Large intestine (tissue), 3 donors: ENCODE measurements at regions not wholly inside any gene's neighbourhood (a gene's known extent, or its start where the extent isn't known, plus 50 kb on each side); places are given as distances from the start of the nearest gene placed in this dataset.

Source experiments
- DNase-seq, 2 donors: peaks; one replicate each; pipeline versions ENCODE4 v3.0.0 to v3.0.0-alpha.2; 2013
- H3K27ac ChIP-seq: one replicate; pipeline ENCODE4 v1.5.1; 2013; ENCODE audit warnings: low read length
- H3K27me3 ChIP-seq: 2 replicates; pipeline ENCODE4 v1.6.1; 2013; ENCODE audit warnings: low read length; ENCODE audit not compliant: control insufficient read depth, insufficient read depth
- H3K36me3 ChIP-seq: 2 replicates; pipeline ENCODE4 v1.6.1; 2013; ENCODE audit warnings: low read length; ENCODE audit not compliant: control insufficient read depth, insufficient read depth
- H3K4me1 ChIP-seq: one replicate; pipeline ENCODE4 v1.6.1; 2013; ENCODE audit warnings: low read length; ENCODE audit not compliant: control insufficient read depth, insufficient read depth
- H3K4me3 ChIP-seq: one replicate; pipeline ENCODE4 v1.5.1; 2013; ENCODE audit warnings: low read length
- H3K9me3 ChIP-seq: one replicate; pipeline ENCODE4 v1.6.1; 2013; ENCODE audit warnings: mild to moderate bottlenecking, low read depth, low read length, moderate library complexity; ENCODE audit not compliant: control insufficient read depth
- WGBS: methylation state at CpG from one replicate; pipeline ENCODE4 v1.1.5; 2013; ENCODE audit warnings: low lambda C conversion rate; ENCODE audit not compliant: insufficient coverage; 5-methylcytosine and 5-hydroxymethylcytosine counted together

DNA sequence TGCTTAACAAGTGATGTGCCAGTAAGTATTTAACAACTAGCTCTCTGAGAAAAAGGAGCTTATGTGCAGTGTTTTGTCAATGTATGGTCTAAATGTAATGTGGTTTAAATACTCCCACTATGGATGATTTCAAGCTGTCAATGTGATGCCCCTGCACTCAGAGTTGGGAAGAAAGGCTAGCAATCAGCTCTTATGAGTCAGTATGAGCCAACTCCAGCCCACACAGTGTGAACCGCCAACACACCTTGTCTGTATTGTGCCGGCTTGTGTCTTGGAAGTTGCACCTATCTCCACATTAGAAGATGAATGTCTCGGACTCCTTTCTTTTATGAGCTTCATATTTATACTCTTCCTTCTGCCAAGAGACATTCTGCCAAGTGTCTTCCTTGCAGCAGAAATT is 703.8 kb upstream of the RAB6C start:
- no peaks in the 10 kb centered on the region for H3K4me1 ChIP-seq
- WGBS, result no CpG with 5 or more reads among the region's 3 CpGs
- no peak overlapping the region for H3K27ac ChIP-seq
- no peaks in the 10 kb centered on the region for H3K27me3 ChIP-seq
- no peak for DNase-seq
- no peak overlapping the region for H3K4me3 ChIP-seq
- no peaks in the 10 kb centered on the region for H3K36me3 ChIP-seq
- no peaks in the 10 kb centered on the region for H3K9me3 ChIP-seq

GRCh38 chr2:129276978-129277584 is 702.4 kb upstream of the RAB6C start:
- DNase-seq, result no peak
- Histone ChIP-seq H3K36me3 (no peaks in the 10 kb centered on the region), H3K27ac (no peak overlapping the region), H3K4me3 (no peak overlapping the region), H3K27me3 (no peaks in the 10 kb centered on the region), H3K9me3 (no peaks in the 10 kb centered on the region), H3K4me1 (no peaks in the 10 kb centered on the region)
- WGBS, result no CpG with 5 or more reads among the region's 5 CpGs

- DNase-seq, result no peak
- Histone ChIP-seq H3K4me1 (no peaks in the 10 kb centered on the region), H3K36me3 (no peaks in the 10 kb centered on the region), H3K9me3 (no peaks in the 10 kb centered on the region), H3K27ac (no peak overlapping the region), H3K27me3 (no peaks in the 10 kb centered on the region), H3K4me3 (no peak overlapping the region)
- no CpG with 5 or more reads among the region's 2 CpGs for WGBS
Observed at GRCh38 chr2:129277585-129277981, 701.9 kb upstream of the RAB6C start.

DNA sequence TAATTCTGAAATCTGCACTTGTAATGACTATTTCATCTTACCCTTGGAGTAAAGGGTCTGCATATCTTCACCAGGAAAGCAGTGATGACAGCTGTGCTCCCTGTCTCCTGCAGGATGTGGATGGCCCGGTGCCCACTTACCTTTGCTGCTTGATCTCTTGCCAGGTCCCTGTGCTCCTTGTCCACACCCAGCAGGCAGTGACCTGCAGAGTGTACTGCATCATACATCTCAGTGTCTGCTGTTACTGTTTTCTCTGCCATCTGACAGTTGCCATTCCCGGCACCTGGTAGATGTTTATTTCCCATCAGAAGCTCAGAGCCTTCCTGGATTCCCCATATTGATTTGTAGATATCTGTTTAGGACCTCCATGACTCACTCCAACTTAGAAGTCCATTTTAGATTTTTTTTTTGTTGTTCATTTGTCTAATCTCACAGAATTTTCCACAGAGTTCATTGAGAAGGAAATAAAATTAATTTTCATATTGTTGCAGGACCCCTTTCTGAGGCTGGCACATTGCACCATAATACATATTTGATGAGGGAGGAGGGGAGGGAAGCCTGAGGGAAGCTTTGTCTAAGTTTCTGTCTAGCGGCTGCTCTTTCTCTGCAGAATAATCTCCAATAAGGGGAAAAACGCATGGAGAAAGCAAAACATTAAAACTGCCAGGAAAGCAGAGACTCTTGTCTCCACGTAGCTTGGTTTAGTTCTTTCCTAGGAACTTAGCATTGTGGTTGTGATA is 697.5 kb upstream of the RAB6C start:
- DNase-seq, result no peak
- Histone ChIP-seq H3K27ac (no peak overlapping the region), H3K27me3 (no peaks in the 10 kb centered on the region), H3K4me1 (no peaks in the 10 kb centered on the region), H3K4me3 (no peak overlapping the region), H3K9me3 (no peaks in the 10 kb centered on the region), H3K36me3 (no peaks in the 10 kb centered on the region)
- WGBS, result 80% methylated on average over 1 of the region's 5 CpGs

DNA sequence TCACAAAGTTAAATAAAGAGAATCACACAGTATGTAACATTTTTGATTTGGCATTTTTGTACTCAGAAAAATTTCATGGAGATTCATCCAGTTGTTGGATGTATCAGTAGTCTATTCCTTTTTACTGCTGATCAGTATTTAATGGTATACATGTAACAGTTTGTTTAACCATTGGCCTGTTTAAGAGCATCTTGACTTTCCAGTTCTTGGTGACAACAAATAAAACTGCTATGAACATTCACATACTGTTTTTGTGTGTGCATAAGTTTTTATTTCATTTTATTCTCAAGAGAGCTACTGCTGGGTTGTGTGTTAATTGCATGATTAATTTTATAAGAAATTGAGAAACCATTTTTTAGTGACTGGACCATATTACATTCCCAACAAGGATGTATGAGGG is 694.5 kb upstream of the RAB6C start:
- Histone ChIP-seq H3K4me1 (no peaks in the 10 kb centered on the region), H3K4me3 (no peak overlapping the region), H3K9me3 (no peaks in the 10 kb centered on the region), H3K27me3 (no peaks in the 10 kb centered on the region), H3K27ac (no peak overlapping the region), H3K36me3 (no peaks in the 10 kb centered on the region)
- no peak for DNase-seq

DNA sequence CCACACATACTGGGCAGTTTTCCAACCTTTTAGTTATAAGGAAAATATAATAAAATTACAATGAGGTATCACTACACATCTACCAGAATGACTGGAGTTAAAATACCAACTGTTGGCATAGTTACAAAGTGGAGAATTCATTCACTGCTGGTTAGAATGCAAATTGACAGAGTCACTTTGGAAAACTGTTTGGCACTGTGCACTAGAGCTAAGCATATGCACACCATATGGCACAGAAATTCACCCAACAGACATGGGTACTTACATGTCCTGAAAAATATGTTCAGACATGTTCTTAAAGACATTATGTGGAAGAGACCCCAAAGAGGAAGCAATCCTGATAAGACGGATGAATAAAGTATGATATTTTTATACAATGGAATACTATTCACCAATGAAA is 686.1 kb upstream of the RAB6C start:
- DNase-seq, result no peak
- no peak overlapping the region for H3K4me3 ChIP-seq
- no peaks in the 10 kb centered on the region for H3K36me3 ChIP-seq
- 0% methylated on average over 1 of the region's 1 CpG for WGBS
- H3K4me1 ChIP-seq, result no peaks in the 10 kb centered on the region
- H3K9me3 ChIP-seq, result no peaks in the 10 kb centered on the region
- H3K27ac ChIP-seq, result no peak overlapping the region
- no peaks in the 10 kb centered on the region for H3K27me3 ChIP-seq

GRCh38 chr2:129296396-129296795 is 683.1 kb upstream of the RAB6C start:
- H3K9me3 ChIP-seq, result no peaks in the 10 kb centered on the region
- H3K4me1 ChIP-seq, result no peaks in the 10 kb centered on the region
- no peak for DNase-seq
- no peaks in the 10 kb centered on the region for H3K27me3 ChIP-seq
- H3K36me3 ChIP-seq, result no peaks in the 10 kb centered on the region
- no CpG with 5 or more reads among the region's 4 CpGs for WGBS
- H3K4me3 ChIP-seq, result no peak overlapping the region
- H3K27ac ChIP-seq, result no peak overlapping the region

DNA sequence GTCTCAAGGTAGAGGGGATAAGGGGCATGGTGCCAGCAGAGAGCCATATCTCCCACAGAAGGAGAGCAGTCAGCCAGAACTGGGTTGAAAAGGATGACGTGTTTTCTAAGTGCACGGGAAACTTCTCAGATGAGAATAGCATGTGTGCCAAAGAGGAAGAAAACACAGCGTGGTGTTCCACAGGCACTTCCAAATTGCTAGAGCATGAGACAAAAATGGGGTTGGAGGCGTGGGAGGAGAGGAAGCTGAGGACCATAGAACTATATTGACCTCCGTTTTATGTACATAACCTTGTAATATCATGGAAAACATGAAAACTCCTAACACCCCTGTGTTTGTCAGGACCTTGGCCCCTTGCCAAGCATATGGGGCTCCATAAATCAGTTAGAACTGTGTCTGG is 682.7 kb upstream of the RAB6C start:
- DNase-seq, result peak in 1 of 2 donors; percentile 6
- H3K4me1 ChIP-seq, result no peaks in the 10 kb centered on the region
- H3K27me3 ChIP-seq, result no peaks in the 10 kb centered on the region
- H3K27ac ChIP-seq, result no peak overlapping the region
- H3K9me3 ChIP-seq, result no peaks in the 10 kb centered on the region
- no peaks in the 10 kb centered on the region for H3K36me3 ChIP-seq
- WGBS, result 71% methylated on average over 1 of the region's 5 CpGs
- no peak overlapping the region for H3K4me3 ChIP-seq

GRCh38 chr2:129297430-129297829 is 682.0 kb upstream of the RAB6C start:
- Histone ChIP-seq H3K36me3 (no peaks in the 10 kb centered on the region), H3K27me3 (no peaks in the 10 kb centered on the region), H3K27ac (no peak overlapping the region), H3K4me1 (no peaks in the 10 kb centered on the region), H3K4me3 (no peak overlapping the region), H3K9me3 (no peaks in the 10 kb centered on the region)
- no peak for DNase-seq
- 83% methylated on average over 1 of the region's 4 CpGs for WGBS

GRCh38 chr2:129299338-129299737 is 680.1 kb upstream of the RAB6C start:
- no CpG with 5 or more reads among the region's 2 CpGs for WGBS

DNA sequence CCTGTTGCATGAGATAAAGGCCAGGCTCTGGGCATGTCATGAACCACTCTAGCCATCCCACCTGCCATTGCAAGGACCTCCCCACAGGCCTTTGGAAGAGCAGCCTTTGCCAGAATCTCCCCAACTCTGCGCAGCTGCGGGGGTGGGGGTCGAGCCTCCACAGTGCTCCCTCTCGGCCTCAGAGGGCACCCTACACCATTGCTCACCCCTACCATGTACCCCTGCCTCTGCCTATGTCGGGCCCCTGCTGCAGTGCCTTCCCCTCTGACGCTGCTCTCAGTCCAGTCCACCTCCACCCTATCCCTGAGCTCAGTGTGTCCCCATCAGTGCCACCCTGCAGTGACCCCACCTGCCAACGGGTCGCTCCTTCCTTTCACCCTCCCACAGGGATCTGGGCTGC is 679.7 kb upstream of the RAB6C start:
- H3K36me3 ChIP-seq, result no peaks in the 10 kb centered on the region
- H3K9me3 ChIP-seq, result no peaks in the 10 kb centered on the region
- no peak overlapping the region for H3K4me3 ChIP-seq
- no peak overlapping the region for H3K27ac ChIP-seq
- H3K27me3 ChIP-seq, result no peaks in the 10 kb centered on the region
- H3K4me1 ChIP-seq, result no peaks in the 10 kb centered on the region
- DNase-seq, result no peak
- no CpG with 5 or more reads among the region's 8 CpGs for WGBS

More at GRCh38 chr2:129299338-129299737, 680.1 kb upstream of the RAB6C start:
- Histone ChIP-seq H3K4me3 (no peak overlapping the region), H3K9me3 (no peaks in the 10 kb centered on the region), H3K27ac (no peak overlapping the region), H3K4me1 (no peaks in the 10 kb centered on the region), H3K36me3 (no peaks in the 10 kb centered on the region), H3K27me3 (no peaks in the 10 kb centered on the region)
- no peak for DNase-seq
